Calu3 (cell line): ENCODE measurements at regions not wholly inside any gene's neighbourhood (a gene's known extent, or its start where the extent isn't known, plus 50 kb on each side); places are given as distances from the start of the nearest gene placed in this dataset.

ENCODE experiments used
- BruUV-seq: library from RNA; stranded (reverse); fragments of 400-500 nt; replicated peaks from 2 replicates; lab custom pipeline; 2021; lab: Mats Ljungman, UMichigan
- CTCF ChIA-PET: fragments of 300-600 bp; sonication (Branson Sonifier 250); formaldehyde crosslinking; loops from one replicate; lab custom pipeline; 2022; ENCODE audit warnings: antibody characterized with exemption; lab: Charles Lee
- DNase-seq: peaks from one replicate; pipeline ENCODE4 v3.0.0; 2022
- H3K27ac Mint-ChIP-seq: one replicate; pipeline ENCODE4 v1.8.0; 2022; ENCODE audit warnings: mixed read lengths; ENCODE audit not compliant: unreplicated experiment
- H3K27me3 Mint-ChIP-seq: one replicate; pipeline ENCODE4 v1.8.0; 2022; ENCODE audit warnings: mixed read lengths; ENCODE audit not compliant: unreplicated experiment
- H3K36me3 Mint-ChIP-seq: one replicate; pipeline ENCODE4 v1.8.0; 2022; ENCODE audit warnings: mild to moderate bottlenecking, moderate library complexity, mixed read lengths; ENCODE audit not compliant: insufficient read depth, unreplicated experiment
- H3K4me1 Mint-ChIP-seq: one replicate; pipeline ENCODE4 v1.8.0; 2022; ENCODE audit warnings: mild to moderate bottlenecking, low read depth, mixed read lengths; ENCODE audit not compliant: unreplicated experiment
- H3K4me3 Mint-ChIP-seq: one replicate; pipeline ENCODE4 v1.8.0; 2022; ENCODE audit warnings: mild to moderate bottlenecking, low read depth, moderate library complexity, mixed read lengths; ENCODE audit not compliant: unreplicated experiment
- H3K9me3 Mint-ChIP-seq: one replicate; pipeline ENCODE4 v1.8.0; 2022; ENCODE audit warnings: low read depth, mixed read lengths; ENCODE audit not compliant: unreplicated experiment
- CTCF ChIP-seq: fragments of 200-600 bp; IDR thresholded peaks from one replicate; pipeline ENCODE4 v1.8.0; 2022; ENCODE audit warnings: antibody characterized with exemption; ENCODE audit not compliant: unreplicated experiment
- intact Hi-C: fragments of 100-400 bp; cut with micrococcal nuclease; formaldehyde crosslinking; loops from one replicate; pipeline ENCODE4 v1.10.0; 2022; ENCODE audit not compliant: unreplicated experiment

GRCh38 chr15:72998226-72998625, 54.0 kb upstream of the NEO1 start:
- H3K4me3 Mint-ChIP-seq: no peak overlapping the region
- H3K4me1 Mint-ChIP-seq: no peaks in the 10 kb centered on the region
- CTCF ChIA-PET: no interaction called here
- intact Hi-C loops: no loop called here
- H3K27ac Mint-ChIP-seq: no peak overlapping the region
- H3K27me3 Mint-ChIP-seq: peaks cover 51% of the 10 kb centered on the region
- DNase-seq: no peak
- TF ChIP-seq CTCF: no peak
- no TSS peak for BruUV-seq
- no peaks in the 10 kb centered on the region for H3K36me3 Mint-ChIP-seq
- no peaks in the 10 kb centered on the region for H3K9me3 Mint-ChIP-seq

- peaks cover 74% of the 10 kb centered on the region for H3K27me3 Mint-ChIP-seq
- no peak for TF ChIP-seq CTCF
- H3K36me3 Mint-ChIP-seq: no peaks in the 10 kb centered on the region
- no TSS peak for BruUV-seq
- H3K27ac Mint-ChIP-seq: no peak overlapping the region
- H3K9me3 Mint-ChIP-seq: no peaks in the 10 kb centered on the region
- CTCF ChIA-PET: no interaction called here
- intact Hi-C loops: no loop called here
- no peak overlapping the region for H3K4me3 Mint-ChIP-seq
- no peaks in the 10 kb centered on the region for H3K4me1 Mint-ChIP-seq
- DNase-seq: no peak
These were observed 56.4 kb upstream of the NEO1 start for GRCh38 chr15:72995849-72996248.

GRCh38 chr15:72994534-72995177, 57.6 kb upstream of the NEO1 start:
- no peaks in the 10 kb centered on the region for H3K4me1 Mint-ChIP-seq
- no peak overlapping the region for H3K27ac Mint-ChIP-seq
- H3K36me3 Mint-ChIP-seq: no peaks in the 10 kb centered on the region
- intact Hi-C loops: no loop called here
- CTCF ChIA-PET: no interaction called here
- TF ChIP-seq CTCF: no peak
- no peak for DNase-seq
- no peak overlapping the region for H3K4me3 Mint-ChIP-seq
- H3K27me3 Mint-ChIP-seq: peaks cover 67% of the 10 kb centered on the region
- no peaks in the 10 kb centered on the region for H3K9me3 Mint-ChIP-seq
- BruUV-seq: no TSS peak

GRCh38 chr15:72992841-72993252, 59.4 kb upstream of the NEO1 start:
- Mint-ChIP-seq H3K4me3 (no peak overlapping the region), H3K27me3 (peaks cover 53% of the 10 kb centered on the region), H3K36me3 (no peaks in the 10 kb centered on the region), H3K9me3 (no peaks in the 10 kb centered on the region), H3K4me1 (no peaks in the 10 kb centered on the region), H3K27ac (no peak overlapping the region)
- no peak for DNase-seq
- intact Hi-C loops: no loop called here
- no peak for TF ChIP-seq CTCF
- no TSS peak for BruUV-seq
- CTCF ChIA-PET: no interaction called here
